Vagina (tissue), 2 donors: ENCODE measurements at regions not wholly inside any gene's neighbourhood (a gene's known extent, or its start where the extent isn't known, plus 50 kb on each side); places are given as distances from the start of the nearest gene placed in this dataset.

ENCODE experiments used
- CTCF ChIP-seq, 3 experiments: fragments of 450-650 bp in 2 of 3; fragments of 200-600 bp in 1 of 3; sonication (generic) in 1 of 3; IDR thresholded peaks; one replicate each; pipeline ENCODE4 v1.5.1; 2017 to 2019; ENCODE audit warnings: antibody characterized with exemption in 3 of 3, mild to moderate bottlenecking in 2 of 3, moderate library complexity in 2 of 3
- POLR2A ChIP-seq, 2 donors: fragments of 450-650 bp; IDR thresholded peaks; one replicate each; pipeline ENCODE4 v1.6.1; 2017; ENCODE audit warnings: antibody characterized with exemption in 2 of 2, mild to moderate bottlenecking in 2 of 2, moderate library complexity in 2 of 2
- POLR2AphosphoS5 ChIP-seq, 2 donors: sonication (generic); formaldehyde crosslinking; IDR thresholded peaks; one replicate each; pipeline ENCODE4 v1.9.0; 2017; ENCODE audit warnings: antibody characterized with exemption in 2 of 2, mild to moderate bottlenecking in 2 of 2, low read depth in 1 of 2; ENCODE audit not compliant: insufficient read depth in 1 of 2

- TF ChIP-seq CTCF (IDR thresholded peaks at IDR 0.05) (no peak), POLR2A (IDR thresholded peaks at IDR 0.05) (no peak), POLR2AphosphoS5 (IDR thresholded peaks at IDR 0.05; ENCODE audit: insufficient read depth in 1 of 2, low read depth in 1 of 2) (no peak)
Measured at GRCh38 chr18:24757134-24757533, 296.7 kb downstream of the HRH4 start.
